ENCODE measurements at regions not wholly inside any gene's neighbourhood (a gene's known extent, or its start where the extent isn't known, plus 50 kb on each side); places are given as distances from the start of the nearest gene placed in this dataset.

- TF ChIP-seq CTCF (IDR thresholded peaks at IDR 0.05; ENCODE audit: poor library complexity) (no peak), EZH2phosphoT487 (IDR thresholded peaks at IDR 0.05; ENCODE audit: low read depth, severe bottlenecking, unreplicated experiment) (no peak), EZH2 (IDR thresholded peaks at IDR 0.05; ENCODE audit: borderline replicate concordance) (no peak)
Measured at GRCh38 chr3:31008994-31009393, 114.5 kb upstream of the GADL1 start.
